SK-N-SH (cell line): ENCODE measurements at regions not wholly inside any gene's neighbourhood (a gene's known extent, or its start where the extent isn't known, plus 50 kb on each side); places are given as distances from the start of the nearest gene placed in this dataset.

ENCODE experiments used
- CTCF ChIA-PET: fragments of 300-600, 350-600 bp; formaldehyde crosslinking; extraction: SDS; loops from one replicate; lab custom pipeline; 2021; lab: Yijun Ruan, JAX
- POLR2A ChIA-PET: fragments of 350-600 bp; sonication (Branson Sonifier 250); formaldehyde crosslinking; extraction: SDS; loops from one replicate; lab custom pipeline; 2020; ENCODE audit warnings: antibody characterized with exemption, inconsistent platforms; lab: Yijun Ruan, JAX
- DNase-seq: peaks from one replicate; pipeline ENCODE4 v3.0.0; 2012
- H2AFZ ChIP-seq: fragments of 200-600 bp; sonication (generic); 2 replicates; pipeline ENCODE4 v1.8.1; 2016; ENCODE audit warnings: antibody characterized with exemption, mild to moderate bottlenecking, low read depth
- H3F3A ChIP-seq: fragments of 200-600 bp; sonication (generic); replicated peaks from 2 replicates; pipeline ENCODE3; 2016; ENCODE audit warnings: antibody characterized with exemption, mild to moderate bottlenecking; ENCODE audit not compliant: insufficient read depth
- H3K27ac ChIP-seq, 2 experiments: fragments of 200-500 bp in 1 of 2; fragments of 200-600 bp in 1 of 2; sonication (Bioruptor generic) in 1 of 2; sonication (generic), shearing (Covaris generic) in 1 of 2; 2 replicates each; pipeline versions ENCODE4 v1.5.1 to v1.6.1; 2014 to 2016; ENCODE audit warnings: low read depth in 2 of 2, inconsistent platforms in 1 of 2, low read length in 1 of 2, mild to moderate bottlenecking in 1 of 2, mixed read lengths in 1 of 2
- H3K27me3 ChIP-seq: fragments of 200-600 bp; sonication (generic), shearing (Covaris generic); 2 replicates; pipeline ENCODE4 v1.6.1; 2016; ENCODE audit warnings: mixed run types; ENCODE audit not compliant: insufficient read depth
- H3K36me3 ChIP-seq, 2 experiments: fragments of 200-500 bp in 1 of 2; fragments of 200-600 bp in 1 of 2; sonication (Bioruptor generic) in 1 of 2; sonication (generic) in 1 of 2; replicated peaks in 1 of 2; 2 replicates each; pipeline versions ENCODE3 to v1.5.1; 2014 to 2016; ENCODE audit warnings: low read length in 1 of 2, mild to moderate bottlenecking in 1 of 2; ENCODE audit not compliant: insufficient read depth in 2 of 2, control insufficient read depth in 1 of 2
- H3K4me1 ChIP-seq, 2 experiments: fragments of 200-500 bp in 1 of 2; fragments of 200-600 bp in 1 of 2; sonication (Bioruptor generic) in 1 of 2; sonication (generic), shearing (Covaris generic) in 1 of 2; 2 replicates each; pipeline versions ENCODE4 v1.5.1 to v1.6.1; 2014 to 2016; ENCODE audit warnings: low read depth in 1 of 2, low read length in 1 of 2, mixed run types in 1 of 2; ENCODE audit not compliant: insufficient read depth in 2 of 2, control insufficient read depth in 1 of 2
- H3K4me2 ChIP-seq: fragments of 200-600 bp; sonication (generic), shearing (Covaris generic); 2 replicates; pipeline ENCODE4 v1.6.1; 2017; ENCODE audit warnings: mixed run types
- H3K4me3 ChIP-seq, 2 experiments: fragments of 200-500 bp in 1 of 2; fragments of 200-600 bp in 1 of 2; sonication (Bioruptor generic) in 1 of 2; sonication (generic), shearing (Covaris generic) in 1 of 2; 2 replicates each; pipeline versions ENCODE4 v1.5.1 to v1.8.1; 2014 to 2016; ENCODE audit warnings: low read depth in 2 of 2, inconsistent platforms in 1 of 2, low read length in 1 of 2, mild to moderate bottlenecking in 1 of 2, mixed read lengths in 1 of 2, moderate library complexity in 1 of 2
- H3K79me2 ChIP-seq: fragments of 200-600 bp; sonication (generic); 2 replicates; pipeline ENCODE4 v1.8.1; 2017; ENCODE audit warnings: mild to moderate bottlenecking; ENCODE audit not compliant: insufficient read depth
- H3K9ac ChIP-seq: fragments of 200-600 bp; sonication (generic); 2 replicates; pipeline ENCODE4 v1.6.1; 2017; ENCODE audit warnings: mixed run types
- H3K9me2 ChIP-seq: fragments of 200-600 bp; sonication (generic); 2 replicates; pipeline ENCODE4 v1.6.1; 2017; ENCODE audit warnings: mixed run types
- H3K9me3 ChIP-seq: fragments of 200-600 bp; sonication (generic); 2 replicates; pipeline ENCODE4 v1.6.1; 2017; ENCODE audit warnings: mixed run types, mild to moderate bottlenecking, moderate library complexity
- H4K20me1 ChIP-seq: fragments of 200-600 bp; sonication (generic); 2 replicates; pipeline ENCODE4 v1.6.1; 2017; ENCODE audit warnings: mild to moderate bottlenecking, mixed run types; ENCODE audit not compliant: insufficient read depth
- CHD2 ChIP-seq: fragments of 150-350 bp; IDR thresholded peaks from 2 replicates; pipeline ENCODE4 v1.6.1; 2018; ENCODE audit warnings: low read length; ENCODE audit not compliant: partially characterized antibody
- ELF1 ChIP-seq: IDR thresholded peaks from 2 replicates; pipeline ENCODE4 v1.4.0; 2012
- EZH2phosphoT487 ChIP-seq: fragments of 200-600 bp; sonication (generic); IDR thresholded peaks from 2 replicates; pipeline ENCODE4 v1.6.1; 2017; ENCODE audit warnings: low read depth, mixed run types, mild to moderate bottlenecking, antibody characterized with exemption, moderate library complexity, borderline replicate concordance
- FOSL2 ChIP-seq: IDR thresholded peaks from 2 replicates; pipeline ENCODE4 v1.4.0; 2012; ENCODE audit warnings: low read depth, mild to moderate bottlenecking, moderate library complexity, borderline replicate concordance
- FOXJ3 ChIP-seq: sonication (generic); formaldehyde crosslinking; IDR thresholded peaks from 2 replicates; pipeline ENCODE4 v1.5.1; 2020; ENCODE audit warnings: mild to moderate bottlenecking, missing genetic modification reagents
- FOXM1 ChIP-seq: IDR thresholded peaks from 2 replicates; pipeline ENCODE4 v1.4.0; 2012; ENCODE audit warnings: low read depth, mild to moderate bottlenecking
- GATA2 ChIP-seq: sonication (generic); formaldehyde crosslinking; IDR thresholded peaks from 2 replicates; pipeline ENCODE4 v1.5.0; 2020; ENCODE audit warnings: mild to moderate bottlenecking, missing genetic modification reagents
- JUND ChIP-seq: IDR thresholded peaks from 2 replicates; pipeline ENCODE4 v1.4.0; 2012
- MEF2A ChIP-seq: IDR thresholded peaks from 2 replicates; pipeline ENCODE4 v1.4.0; 2012; ENCODE audit warnings: low read depth, borderline replicate concordance
- NFIC ChIP-seq: IDR thresholded peaks from 2 replicates; pipeline ENCODE4 v1.4.0; 2012; ENCODE audit warnings: borderline replicate concordance
- NRF1 ChIP-seq: IDR thresholded peaks from 2 replicates; pipeline ENCODE4 v1.6.1; 2012; ENCODE audit warnings: low read depth, mild to moderate bottlenecking, low read length
- RCOR1 ChIP-seq: fragments of 150-350 bp; IDR thresholded peaks from 2 replicates; pipeline ENCODE4 v1.6.1; 2017; ENCODE audit warnings: antibody characterized with exemption, low read length
- RXRA ChIP-seq: IDR thresholded peaks from 2 replicates; pipeline ENCODE4 v1.4.0; 2012; ENCODE audit warnings: low read depth, mild to moderate bottlenecking, borderline replicate concordance
- SIN3A ChIP-seq: IDR thresholded peaks from 2 replicates; pipeline ENCODE4 v1.6.1; 2012; ENCODE audit warnings: low read depth, mild to moderate bottlenecking, low read length, moderate library complexity, borderline replicate concordance
- SMC3 ChIP-seq: IDR thresholded peaks from 2 replicates; pipeline ENCODE4 v1.6.1; 2012; ENCODE audit warnings: low read depth, low read length, improper control_type of control experiment
- TAF1 ChIP-seq: IDR thresholded peaks from 2 replicates; pipeline ENCODE4 v1.6.1; 2012; ENCODE audit warnings: low read depth, mild to moderate bottlenecking, low read length, moderate library complexity, borderline replicate concordance
- TCF12 ChIP-seq: IDR thresholded peaks from 2 replicates; pipeline ENCODE4 v1.4.0; 2012
- YY1 ChIP-seq: IDR thresholded peaks from 2 replicates; pipeline ENCODE4 v1.4.0; 2012; ENCODE audit warnings: low read depth, mild to moderate bottlenecking
- ZBTB33 ChIP-seq: IDR thresholded peaks from 2 replicates; pipeline ENCODE4 v1.4.0; 2012; ENCODE audit warnings: low read depth, borderline replicate concordance
- WGBS: methylation state at CpG from one replicate; pipeline ENCODE4 v1.1.6; 2017; ENCODE audit warnings: low lambda C conversion rate; 5-methylcytosine and 5-hydroxymethylcytosine counted together
- TF ChIP-seq, protein P1 (sequence below): IDR thresholded peaks from 2 replicates; pipeline ENCODE4; 2012
- TF ChIP-seq, protein P2 (sequence below): IDR thresholded peaks from 2 replicates; pipeline ENCODE4 v1.4.0; 2012; ENCODE audit warnings: low read depth

DNA sequence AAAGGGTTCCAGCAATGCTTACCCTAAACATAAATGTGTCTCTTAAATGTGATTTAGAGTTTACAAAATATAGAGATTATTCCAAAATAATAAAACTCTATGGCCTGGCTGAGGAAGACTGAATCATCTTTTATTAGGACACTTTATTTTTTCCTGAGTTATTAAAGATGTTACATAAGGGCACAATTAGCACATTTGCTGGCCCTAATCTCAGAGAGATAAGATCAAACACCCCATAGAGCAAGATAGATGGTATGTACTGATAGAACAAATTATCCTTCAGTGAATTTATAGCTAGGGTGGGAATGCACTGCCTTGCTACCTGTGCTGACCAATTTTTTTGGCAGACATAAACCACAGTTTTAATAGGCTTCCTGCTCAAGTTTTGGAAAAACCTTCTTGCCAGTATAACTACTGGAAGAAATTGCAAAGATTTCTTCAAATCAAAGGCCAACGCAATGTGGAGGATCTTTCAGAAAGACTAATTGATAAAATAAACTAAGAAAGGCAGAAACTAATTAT lies 367.1 kb upstream of the MPDZ start:
- POLR2A ChIA-PET = no interaction called here

GRCh38 chr9:13645557-13645956 lies 366.1 kb upstream of the MPDZ start:
- Histone ChIP-seq H3K36me3 (no peaks in the 10 kb centered on the region), H3K79me2 (no peaks in the 10 kb centered on the region), H3K27ac (peak overlapping the region in 1 of 2 experiments; percentile 88; a peak in 2 of 4 replicates), H4K20me1 (no peaks in the 10 kb centered on the region), H3F3A (peaks cover 4% of the 10 kb centered on the region), H3K9ac (no peak overlapping the region), H3K4me3 (no peak overlapping the region), H3K27me3 (no peaks in the 10 kb centered on the region), H3K9me2 (no peaks in the 10 kb centered on the region), H2AFZ (no peak overlapping the region), H3K4me1 (peaks cover 0 to 13% of the 10 kb centered on the region in 2 experiments; a peak in 2 of 4 replicates), H3K4me2 (no peak overlapping the region), H3K9me3 (0 out of 2 replicates have a peak, but pooled peaks cover 3% of the 10 kb centered on the region)
- no peak for DNase-seq
- ChIA-PET POLR2A (no interaction called here), CTCF (no interaction called here)
- TF ChIP-seq SMC3 = no peak
- TF ChIP-seq EZH2phosphoT487 = no peak
- TF ChIP-seq ZBTB33 = no peak
- no peak for TF ChIP-seq FOSL2
- TF ChIP-seq, protein P1, sequence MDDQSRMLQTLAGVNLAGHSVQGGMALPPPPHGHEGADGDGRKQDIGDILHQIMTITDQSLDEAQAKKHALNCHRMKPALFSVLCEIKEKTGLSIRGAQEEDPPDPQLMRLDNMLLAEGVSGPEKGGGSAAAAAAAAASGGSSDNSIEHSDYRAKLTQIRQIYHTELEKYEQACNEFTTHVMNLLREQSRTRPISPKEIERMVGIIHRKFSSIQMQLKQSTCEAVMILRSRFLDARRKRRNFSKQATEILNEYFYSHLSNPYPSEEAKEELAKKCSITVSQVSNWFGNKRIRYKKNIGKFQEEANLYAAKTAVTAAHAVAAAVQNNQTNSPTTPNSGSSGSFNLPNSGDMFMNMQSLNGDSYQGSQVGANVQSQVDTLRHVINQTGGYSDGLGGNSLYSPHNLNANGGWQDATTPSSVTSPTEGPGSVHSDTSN = no peak
- no peak for TF ChIP-seq SIN3A
- TF ChIP-seq TCF12 = no peak
- no peak for TF ChIP-seq MEF2A
- TF ChIP-seq RCOR1 = no peak
- no peak for TF ChIP-seq TAF1
- TF ChIP-seq, protein P2, sequence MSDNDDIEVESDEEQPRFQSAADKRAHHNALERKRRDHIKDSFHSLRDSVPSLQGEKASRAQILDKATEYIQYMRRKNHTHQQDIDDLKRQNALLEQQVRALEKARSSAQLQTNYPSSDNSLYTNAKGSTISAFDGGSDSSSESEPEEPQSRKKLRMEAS = no peak
- TF ChIP-seq CHD2 = no peak
- TF ChIP-seq FOXM1 = no peak
- no peak for TF ChIP-seq NFIC
- TF ChIP-seq RXRA = no peak
- TF ChIP-seq GATA2 = no peak
- TF ChIP-seq FOXJ3 = no peak
- TF ChIP-seq YY1 = no peak
- TF ChIP-seq NRF1 = no peak
- WGBS = 90% methylated on average over 1 of the region's 1 CpG

More for the DNA sequence above, 367.1 kb upstream of the MPDZ start:
- Histone ChIP-seq H3K27me3 (no peaks in the 10 kb centered on the region), H3K9me2 (no peaks in the 10 kb centered on the region), H3K4me2 (no peak overlapping the region), H3K36me3 (no peaks in the 10 kb centered on the region), H3K79me2 (no peaks in the 10 kb centered on the region), H4K20me1 (no peaks in the 10 kb centered on the region), H3K4me3 (no peak overlapping the region), H2AFZ (no peak overlapping the region), H3K4me1 (peaks cover 0 to 13% of the 10 kb centered on the region in 2 experiments; a peak in 2 of 4 replicates), H3K9ac (no peak overlapping the region), H3K27ac (no peak overlapping the region), H3F3A (peaks cover 4% of the 10 kb centered on the region), H3K9me3 (0 out of 2 replicates have a peak, but pooled peaks cover 3% of the 10 kb centered on the region)
- DNase-seq = no peak
- CTCF ChIA-PET = no interaction called here
- TF ChIP-seq ELF1 = no peak
- no peak for TF ChIP-seq TCF12
- no peak for TF ChIP-seq FOXJ3
- no peak for TF ChIP-seq RXRA
- TF ChIP-seq SMC3 = no peak
- no peak for TF ChIP-seq JUND
- WGBS = 91% methylated on average over 1 of the region's 1 CpG
